Activated T-helper 2 cell treated with anti-CD3 and anti-CD28 coated beads, Interferon-gamma antibody, Interleukin-2, Interleukin-4, amounts not matched to agents 10 μg/mL and 5 μg/mL and 100 μg/mL, durations not matched to agents 14 hours and 24 hours and 36 hours (primary cell): ENCODE measurements at regions not wholly inside any gene's neighbourhood (a gene's known extent, or its start where the extent isn't known, plus 50 kb on each side); places are given as distances from the start of the nearest gene placed in this dataset.

Source experiments
- DNase-seq: peaks from one replicate; pipeline ENCODE4 v3.0.0; 2021; ENCODE audit warnings: low spot score
- H3K27ac Mint-ChIP-seq: one replicate; pipeline ENCODE4 v1.8.0; 2021; ENCODE audit warnings: mixed read lengths
- H3K27me3 Mint-ChIP-seq: one replicate; pipeline ENCODE4 v1.8.0; 2021; ENCODE audit warnings: low read depth, mixed read lengths
- H3K36me3 Mint-ChIP-seq: one replicate; pipeline ENCODE4 v1.8.0; 2021; ENCODE audit warnings: low read depth, mixed read lengths
- H3K4me1 Mint-ChIP-seq: one replicate; pipeline ENCODE4 v1.8.0; 2021; ENCODE audit warnings: low read depth, mixed read lengths
- H3K4me3 Mint-ChIP-seq: one replicate; pipeline ENCODE4 v1.8.0; 2021; ENCODE audit warnings: low read depth, mild to moderate bottlenecking, moderate library complexity, mixed read lengths
- H3K9me3 Mint-ChIP-seq: one replicate; pipeline ENCODE4 v1.8.0; 2021; ENCODE audit warnings: mixed read lengths
- intact Hi-C: fragments of 100-400 bp; cut with micrococcal nuclease; formaldehyde crosslinking; loops from one replicate; pipeline ENCODE4 v1.15.1; 2023

- H3K36me3 Mint-ChIP-seq = no peaks in the 10 kb centered on the region
- no peak overlapping the region for H3K4me3 Mint-ChIP-seq
- DNase-seq = no peak
- no peak overlapping the region for H3K27ac Mint-ChIP-seq
- intact Hi-C loops = no loop called here
- no peaks in the 10 kb centered on the region for H3K4me1 Mint-ChIP-seq
- no peaks in the 10 kb centered on the region for H3K27me3 Mint-ChIP-seq
- peaks cover 25% of the 10 kb centered on the region for H3K9me3 Mint-ChIP-seq
Observed at GRCh38 chr2:122868646-122869275, 1113.3 kb downstream of the TSN start.

DNA sequence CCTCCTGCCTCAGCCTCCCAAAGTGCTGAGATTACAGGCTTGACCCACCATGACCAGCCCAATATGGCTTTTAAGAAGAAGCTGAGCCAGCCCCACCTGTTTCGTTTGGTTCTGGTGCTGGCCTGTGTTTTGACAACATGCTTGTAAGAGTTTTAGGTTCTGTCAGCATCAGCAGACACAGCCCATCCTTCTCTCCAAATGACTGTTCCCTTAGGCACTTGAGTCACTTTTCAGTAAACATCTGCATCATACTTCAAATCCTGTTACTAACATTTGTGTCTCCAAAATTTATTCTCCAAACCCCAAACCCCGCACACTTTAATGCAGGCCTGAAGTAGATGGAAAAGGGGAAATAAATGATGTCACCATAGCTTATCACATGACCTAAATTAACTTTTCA is 1118.5 kb downstream of the TSN start:
- intact Hi-C loops = no loop called here
- Mint-ChIP-seq H3K36me3 (no peaks in the 10 kb centered on the region), H3K27me3 (no peaks in the 10 kb centered on the region), H3K4me1 (no peaks in the 10 kb centered on the region), H3K9me3 (peaks cover 21% of the 10 kb centered on the region), H3K4me3 (no peak overlapping the region), H3K27ac (no peak overlapping the region)
- DNase-seq = no peak

GRCh38 chr2:122875091-122875865 is 1119.8 kb downstream of the TSN start:
- Mint-ChIP-seq H3K9me3 (peaks cover 19% of the 10 kb centered on the region), H3K27me3 (no peaks in the 10 kb centered on the region)

DNA sequence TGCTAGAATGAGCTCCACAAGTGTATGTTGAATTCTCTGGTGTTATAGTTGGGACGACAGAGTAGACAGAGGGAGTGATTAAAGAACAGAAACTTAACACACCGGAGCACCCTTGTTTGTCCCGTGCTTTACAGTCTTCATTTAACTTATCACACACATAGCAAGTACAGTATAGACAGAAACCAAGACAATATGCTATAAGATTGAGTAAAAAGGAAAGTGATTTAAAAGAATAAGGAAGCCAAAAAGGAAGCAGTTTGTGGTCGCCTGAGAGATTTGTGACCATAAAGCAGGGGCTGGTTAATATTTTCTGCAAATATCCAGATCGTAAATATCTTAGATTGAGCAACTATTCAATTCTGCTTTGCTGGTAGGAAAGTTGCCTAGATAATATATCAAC is 1128.4 kb downstream of the TSN start:
- Mint-ChIP-seq H3K27me3 (no peaks in the 10 kb centered on the region), H3K4me3 (no peak overlapping the region), H3K4me1 (no peaks in the 10 kb centered on the region), H3K27ac (no peak overlapping the region), H3K36me3 (no peaks in the 10 kb centered on the region), H3K9me3 (peaks cover 15% of the 10 kb centered on the region)
- DNase-seq = no peak
- intact Hi-C loops = no loop called here

More at GRCh38 chr2:122875091-122875865, 1119.8 kb downstream of the TSN start:
- Mint-ChIP-seq H3K36me3 (no peaks in the 10 kb centered on the region), H3K27ac (no peak overlapping the region), H3K4me3 (no peak overlapping the region), H3K4me1 (no peaks in the 10 kb centered on the region)
- intact Hi-C loops = no loop called here
- DNase-seq = no peak

- H3K27me3 Mint-ChIP-seq = no peaks in the 10 kb centered on the region
- no peak overlapping the region for H3K27ac Mint-ChIP-seq
- intact Hi-C loops = no loop called here
- H3K36me3 Mint-ChIP-seq = no peaks in the 10 kb centered on the region
- no peak for DNase-seq
- H3K9me3 Mint-ChIP-seq = peaks cover 15% of the 10 kb centered on the region
- H3K4me1 Mint-ChIP-seq = no peaks in the 10 kb centered on the region
- H3K4me3 Mint-ChIP-seq = no peak overlapping the region
Observed at GRCh38 chr2:122884889-122885288, 1129.4 kb downstream of the TSN start.

DNA sequence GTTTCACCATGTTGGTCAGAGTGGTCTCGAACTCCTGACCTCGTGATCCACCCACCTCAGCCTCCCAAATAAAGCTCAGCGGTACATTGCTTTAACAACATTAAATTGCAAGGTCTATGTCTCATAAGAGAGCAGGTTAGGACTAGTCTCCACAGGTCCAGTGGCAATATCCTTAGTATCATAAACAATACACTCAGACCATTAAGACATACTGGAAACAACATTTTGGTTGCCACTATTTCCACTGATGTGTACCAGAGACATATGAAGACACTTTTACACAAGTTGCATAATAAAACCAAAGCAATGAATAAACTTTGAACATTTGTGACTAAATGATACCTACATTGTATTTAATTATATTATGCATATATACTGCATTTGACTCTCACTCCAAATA is 1130.0 kb downstream of the TSN start:
- Mint-ChIP-seq H3K27me3 (no peaks in the 10 kb centered on the region), H3K4me1 (no peaks in the 10 kb centered on the region), H3K27ac (no peak overlapping the region), H3K4me3 (no peak overlapping the region), H3K36me3 (no peaks in the 10 kb centered on the region), H3K9me3 (peaks cover 18% of the 10 kb centered on the region)
- intact Hi-C loops = no loop called here
- DNase-seq = no peak

DNA sequence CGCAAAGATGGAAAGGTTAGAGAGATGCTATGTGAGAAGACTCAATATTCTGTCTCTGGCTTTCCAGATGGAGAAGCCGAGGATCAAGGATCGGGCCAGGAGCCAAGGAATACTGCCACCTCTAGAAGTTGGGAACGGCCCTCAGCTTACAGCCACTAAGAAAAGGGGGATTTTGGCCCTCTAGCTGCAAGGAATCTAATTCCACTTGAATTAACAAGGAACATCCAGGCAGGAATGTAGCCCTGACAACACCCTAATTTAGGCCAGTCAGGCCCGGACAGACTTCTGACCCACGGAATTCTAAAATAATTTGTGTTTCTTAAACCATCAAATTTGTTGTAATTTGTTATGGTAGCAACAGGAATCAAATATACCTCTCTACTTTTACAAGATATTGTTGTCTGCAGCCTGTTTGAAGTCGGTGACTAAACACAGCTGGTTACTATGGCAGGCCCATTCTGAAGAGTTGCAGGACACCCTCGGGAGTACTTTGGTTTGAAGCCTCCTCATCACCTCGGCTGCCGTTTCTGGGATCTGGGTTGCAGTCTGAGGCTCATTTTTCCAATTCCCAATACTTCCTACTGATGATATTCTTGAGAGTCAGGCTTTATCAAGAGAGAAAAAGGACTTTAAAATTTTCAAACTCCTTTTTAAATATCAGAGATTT is 1131.2 kb downstream of the TSN start:
- Mint-ChIP-seq H3K4me3 (no peak overlapping the region), H3K9me3 (peaks cover 13% of the 10 kb centered on the region), H3K4me1 (no peaks in the 10 kb centered on the region), H3K36me3 (no peaks in the 10 kb centered on the region), H3K27ac (no peak overlapping the region), H3K27me3 (no peaks in the 10 kb centered on the region)
- DNase-seq = no peak
- intact Hi-C loops = no loop called here

GRCh38 chr2:122899614-122900013 is 1125.5 kb upstream of the CNTNAP5 start:
- no peak for DNase-seq
- Mint-ChIP-seq H3K27me3 (no peaks in the 10 kb centered on the region), H3K4me3 (no peak overlapping the region), H3K4me1 (no peaks in the 10 kb centered on the region), H3K9me3 (peaks cover 26% of the 10 kb centered on the region), H3K36me3 (no peaks in the 10 kb centered on the region), H3K27ac (no peak overlapping the region)
- intact Hi-C loops = no loop called here

GRCh38 chr2:122905431-122905830 is 1119.7 kb upstream of the CNTNAP5 start:
- no peaks in the 10 kb centered on the region for H3K36me3 Mint-ChIP-seq

DNA sequence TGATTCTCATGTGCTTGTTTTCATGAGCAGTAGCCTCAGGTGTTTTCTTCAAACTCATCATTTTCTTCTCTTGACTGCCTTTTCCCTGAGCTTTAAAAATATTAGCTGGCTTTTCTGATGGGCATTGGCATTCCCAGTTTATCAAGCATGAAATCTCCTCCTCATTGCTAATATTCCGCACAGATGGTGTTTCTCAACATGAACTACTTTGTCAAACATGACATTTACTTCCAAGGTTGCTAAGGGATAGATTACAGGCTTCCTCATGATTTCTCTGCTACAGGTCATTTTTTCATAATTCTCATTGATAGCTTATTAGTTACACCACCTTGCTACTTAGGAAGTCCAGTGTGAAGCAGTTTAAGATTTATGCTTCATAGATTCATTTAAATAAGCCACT is 1116.9 kb upstream of the CNTNAP5 start:
- Mint-ChIP-seq H3K27ac (no peak overlapping the region), H3K36me3 (no peaks in the 10 kb centered on the region), H3K4me1 (no peaks in the 10 kb centered on the region), H3K9me3 (peaks cover 19% of the 10 kb centered on the region), H3K27me3 (no peaks in the 10 kb centered on the region), H3K4me3 (no peak overlapping the region)
- DNase-seq = no peak
- intact Hi-C loops = no loop called here

More at GRCh38 chr2:122905431-122905830, 1119.7 kb upstream of the CNTNAP5 start:
- DNase-seq = no peak
- Mint-ChIP-seq H3K4me1 (no peaks in the 10 kb centered on the region), H3K9me3 (peaks cover 14% of the 10 kb centered on the region), H3K27ac (no peak overlapping the region), H3K4me3 (no peak overlapping the region), H3K27me3 (no peaks in the 10 kb centered on the region)
- intact Hi-C loops = no loop called here

DNA sequence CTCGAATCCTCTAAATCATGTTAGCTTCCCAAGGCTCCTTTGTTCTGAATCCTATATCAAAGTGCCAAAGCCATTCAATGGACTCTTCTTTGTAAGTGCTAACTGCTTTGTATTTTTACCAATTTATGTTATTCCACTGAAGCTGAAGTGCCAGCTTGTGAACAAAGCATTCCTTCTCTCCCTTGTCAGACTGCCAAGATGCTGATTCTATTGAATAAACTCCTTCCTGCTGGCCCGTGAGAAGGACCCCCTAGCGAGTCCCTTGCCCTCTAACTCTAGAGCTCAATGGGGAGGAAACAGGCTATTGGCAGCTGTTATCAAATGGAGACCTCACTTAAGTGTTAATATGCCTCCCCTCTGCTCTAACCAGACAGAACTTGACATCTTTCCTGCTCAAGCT is 1097.9 kb upstream of the CNTNAP5 start:
- H3K36me3 Mint-ChIP-seq = no peaks in the 10 kb centered on the region
- H3K27me3 Mint-ChIP-seq = no peaks in the 10 kb centered on the region
- no peak for DNase-seq
- no peaks in the 10 kb centered on the region for H3K4me1 Mint-ChIP-seq
- H3K27ac Mint-ChIP-seq = no peak overlapping the region
- intact Hi-C loops = no loop called here
- H3K4me3 Mint-ChIP-seq = no peak overlapping the region
- H3K9me3 Mint-ChIP-seq = peaks cover 62% of the 10 kb centered on the region

DNA sequence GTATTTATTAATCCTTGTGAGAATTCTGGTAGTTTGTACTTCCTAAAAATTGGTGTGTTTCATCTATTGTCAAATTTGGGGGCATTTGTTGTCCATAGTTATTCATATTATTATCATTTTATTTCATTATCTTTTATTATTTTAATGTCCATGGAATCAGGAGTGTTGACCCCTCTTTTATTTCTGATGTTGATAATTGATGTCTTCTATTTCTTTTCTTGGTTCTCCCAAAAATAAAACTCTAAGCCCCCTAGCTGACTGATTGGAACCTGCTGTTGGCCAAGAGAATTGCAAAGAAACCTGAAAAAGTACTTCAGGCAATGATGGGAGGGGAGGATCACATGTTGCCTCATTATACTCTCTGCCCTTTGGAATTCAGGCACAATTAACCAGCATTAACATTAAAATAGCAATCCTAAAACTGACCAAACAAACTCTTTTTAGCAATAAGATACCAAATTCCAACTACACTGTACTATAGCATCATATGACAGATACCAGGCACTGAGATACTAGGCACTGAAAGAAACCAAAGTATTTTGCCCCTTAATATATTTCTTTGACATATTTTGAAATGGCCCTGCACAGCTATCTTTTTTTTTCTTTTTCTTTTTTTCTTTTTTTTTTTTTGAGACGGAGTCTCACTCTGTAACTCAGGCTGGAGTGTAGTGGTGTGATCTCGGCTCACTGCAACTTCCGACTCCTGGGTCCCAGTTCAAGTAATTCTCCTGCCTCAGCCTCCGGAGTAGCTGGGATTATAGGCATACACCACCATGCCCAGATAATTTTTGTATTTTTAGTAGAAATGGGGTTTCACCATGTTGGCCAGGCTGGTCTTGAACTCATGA is 1097.2 kb upstream of the CNTNAP5 start:
- Mint-ChIP-seq H3K27me3 (no peaks in the 10 kb centered on the region), H3K4me3 (no peak overlapping the region), H3K27ac (no peak overlapping the region), H3K36me3 (no peaks in the 10 kb centered on the region), H3K9me3 (peaks cover 55% of the 10 kb centered on the region), H3K4me1 (no peaks in the 10 kb centered on the region)
- intact Hi-C loops = no loop called here
- no peak for DNase-seq
